ENCODE measurements at regions not wholly inside any gene's neighbourhood (a gene's known extent, or its start where the extent isn't known, plus 50 kb on each side); places are given as distances from the start of the nearest gene placed in this dataset.
"Not testable (repeated sequence)": the region's sequence is repeated elsewhere in the genome, so short reads cannot be mapped to it uniquely, and the experiment has no call there.

- no peak for DNase-seq (ENCODE audit: low spot score)
These were observed 59.9 kb upstream of the NCOA3 start for GRCh38 chr20:47441774-47442150.

- not testable (repeated sequence) for DNase-seq (ENCODE audit: low spot score)
These were observed 58.6 kb upstream of the NCOA3 start for GRCh38 chr20:47443060-47443459.

GRCh38 chr20:47444584-47444983 lies 57.1 kb upstream of the NCOA3 start:
- DNase-seq (ENCODE audit: low spot score) = no peak

- no peak for DNase-seq (ENCODE audit: low spot score)
These were observed 56.4 kb upstream of the NCOA3 start for GRCh38 chr20:47445291-47445690.

GRCh38 chr20:47447350-47448296 lies 54.1 kb upstream of the NCOA3 start:
- not testable (repeated sequence) for DNase-seq (ENCODE audit: low spot score)

GRCh38 chr20:47448429-47448828 lies 53.3 kb upstream of the NCOA3 start:
- DNase-seq (ENCODE audit: low spot score) = no peak

- DNase-seq (ENCODE audit: low spot score) = no peak
These were observed 50.1 kb upstream of the NCOA3 start for GRCh38 chr20:47451602-47451904.

All from AG20443 (cell line).